Trophoblast cell (in vitro differentiated cells and primary cell): ENCODE measurements at regions not wholly inside any gene's neighbourhood (a gene's known extent, or its start where the extent isn't known, plus 50 kb on each side); places are given as distances from the start of the nearest gene placed in this dataset.

Source experiments
- DNase-seq, 2 donors: peaks; one replicate each; pipeline ENCODE4 v3.0.0-alpha.2; 2016
- H2AFZ ChIP-seq: 2 replicates; pipeline ENCODE4 v1.6.1; 2013; ENCODE audit warnings: low read length, moderate library complexity, mild to moderate bottlenecking; ENCODE audit not compliant: insufficient read depth, poor library complexity
- H2AK5ac ChIP-seq: 2 replicates; pipeline ENCODE4 v1.6.1; 2013; ENCODE audit warnings: mild to moderate bottlenecking, low read length
- H2BK120ac ChIP-seq: 2 replicates; pipeline ENCODE4 v1.6.1; 2013; ENCODE audit warnings: low read length, mild to moderate bottlenecking, moderate library complexity; ENCODE audit not compliant: insufficient read depth, poor library complexity
- H2BK12ac ChIP-seq: 2 replicates; pipeline ENCODE4 v1.6.1; 2013; ENCODE audit warnings: mild to moderate bottlenecking, low read length, moderate library complexity
- H2BK5ac ChIP-seq: 2 replicates; pipeline ENCODE4 v1.6.1; 2013; ENCODE audit warnings: low read length, low read depth, moderate library complexity, mild to moderate bottlenecking; ENCODE audit not compliant: poor library complexity
- H3K14ac ChIP-seq: 2 replicates; pipeline ENCODE4 v1.6.1; 2013; ENCODE audit warnings: mild to moderate bottlenecking, low read length
- H3K18ac ChIP-seq: 2 replicates; pipeline ENCODE4 v1.6.1; 2013; ENCODE audit warnings: mild to moderate bottlenecking, low read length
- H3K23ac ChIP-seq: 2 replicates; pipeline ENCODE4 v1.6.1; 2013; ENCODE audit warnings: low read length
- H3K27ac ChIP-seq: 2 replicates; pipeline ENCODE4 v1.5.1; 2013; ENCODE audit warnings: low read depth, mild to moderate bottlenecking, inconsistent platforms, low read length, moderate library complexity
- H3K27me3 ChIP-seq: 2 replicates; pipeline ENCODE4 v1.6.1; 2013; ENCODE audit warnings: inconsistent platforms, mild to moderate bottlenecking, low read length, moderate library complexity; ENCODE audit not compliant: insufficient read depth
- H3K36me3 ChIP-seq, 2 experiments: 1 replicate in 1 of 2; 2 replicates in 1 of 2; pipeline ENCODE4 v1.6.1; 2013; ENCODE audit warnings: low read length in 2 of 2, mild to moderate bottlenecking in 2 of 2, moderate library complexity in 1 of 2; ENCODE audit not compliant: insufficient read depth in 2 of 2, control insufficient read depth in 1 of 2
- H3K4ac ChIP-seq: 2 replicates; pipeline ENCODE4 v1.6.1; 2013; ENCODE audit warnings: low read depth, mild to moderate bottlenecking, low read length, moderate library complexity
- H3K4me1 ChIP-seq, 2 experiments: 1 replicate in 1 of 2; 2 replicates in 1 of 2; pipeline ENCODE4 v1.6.1; 2013; ENCODE audit warnings: low read length in 2 of 2, mild to moderate bottlenecking in 2 of 2, moderate library complexity in 1 of 2; ENCODE audit not compliant: insufficient read depth in 2 of 2, control insufficient read depth in 1 of 2
- H3K4me2 ChIP-seq: 2 replicates; pipeline ENCODE4 v1.6.1; 2013; ENCODE audit warnings: inconsistent platforms, mild to moderate bottlenecking, low read length, moderate library complexity
- H3K4me3 ChIP-seq: 2 replicates; pipeline ENCODE4 v1.5.1; 2013; ENCODE audit warnings: mild to moderate bottlenecking, low read depth, low read length, inconsistent platforms
- H3K79me1 ChIP-seq: one replicate; pipeline ENCODE4 v1.6.1; 2013; ENCODE audit warnings: low read length
- H3K79me2 ChIP-seq: 2 replicates; pipeline ENCODE4 v1.6.1; 2013; ENCODE audit warnings: low read length, mild to moderate bottlenecking; ENCODE audit not compliant: control insufficient read depth, insufficient read depth, poor library complexity
- H3K9ac ChIP-seq: 2 replicates; pipeline ENCODE4 v1.6.1; 2013; ENCODE audit warnings: mild to moderate bottlenecking, low read length
- H3K9me3 ChIP-seq: 2 replicates; pipeline ENCODE4 v1.6.1; 2013; ENCODE audit warnings: low read depth, mild to moderate bottlenecking, control low read depth, inconsistent platforms, low read length; ENCODE audit not compliant: insufficient read depth
- H4K12ac ChIP-seq: 2 replicates; pipeline ENCODE4 v1.6.1; 2013; ENCODE audit warnings: low read depth, mild to moderate bottlenecking, low read length, moderate library complexity
- H4K8ac ChIP-seq: 2 replicates; pipeline ENCODE4 v1.6.1; 2013; ENCODE audit warnings: low read depth, mild to moderate bottlenecking, low read length, moderate library complexity
- H4K91ac ChIP-seq: one replicate; pipeline ENCODE4 v1.6.1; 2013; ENCODE audit warnings: low read depth, mild to moderate bottlenecking, low read length, moderate library complexity
- WGBS: extraction: QIAGEN DNeasy Blood & Tissue Kit; methylation state at CpG from one replicate; pipeline ENCODE4 v1.1.7; 2013; ENCODE audit warnings: missing lambda C conversion rate; ENCODE audit not compliant: insufficient read length, insufficient coverage; ENCODE audit errors: extremely low coverage; 5-methylcytosine and 5-hydroxymethylcytosine counted together

GRCh38 chr20:5372371-5372770, 55.6 kb upstream of the PROKR2 start:
- H3K4me3 ChIP-seq, result no peak overlapping the region
- no peaks in the 10 kb centered on the region for H3K36me3 ChIP-seq

GRCh38 chr20:5369629-5370028, 52.9 kb upstream of the PROKR2 start:
- Histone ChIP-seq H3K9me3 (peaks cover 2% of the 10 kb centered on the region), H3K18ac (no peak overlapping the region), H3K14ac (no peak overlapping the region), H3K79me2 (no peaks in the 10 kb centered on the region), H4K8ac (no peak overlapping the region), H3K36me3 (peaks cover 0 to 2% of the 10 kb centered on the region in 2 experiments), H3K27me3 (no peaks in the 10 kb centered on the region), H4K91ac (no peak overlapping the region), H2AFZ (no peak overlapping the region), H3K4ac (no peak overlapping the region), H3K23ac (no peak overlapping the region), H3K79me1 (no peaks in the 10 kb centered on the region), H3K27ac (no peak overlapping the region), H3K4me1 (no peaks in the 10 kb centered on the region), H3K4me3 (no peak overlapping the region), H2AK5ac (no peak overlapping the region), H2BK12ac (no peak overlapping the region), H2BK120ac (no peak overlapping the region), H3K9ac (no peak overlapping the region), H4K12ac (no peak overlapping the region), H3K4me2 (no peak overlapping the region), H2BK5ac (no peak overlapping the region)
- no peak for DNase-seq
- no CpG with 5 or more reads among the region's 2 CpGs for WGBS

More at GRCh38 chr20:5372371-5372770, 55.6 kb upstream of the PROKR2 start:
- H2AK5ac ChIP-seq, result no peak overlapping the region
- H3K4me1 ChIP-seq, result no peaks in the 10 kb centered on the region
- H3K9ac ChIP-seq, result no peak overlapping the region
- no peak overlapping the region for H2BK120ac ChIP-seq
- no peaks in the 10 kb centered on the region for H3K27me3 ChIP-seq
- H3K9me3 ChIP-seq, result no peaks in the 10 kb centered on the region
- no peak overlapping the region for H3K14ac ChIP-seq
- no peak overlapping the region for H4K91ac ChIP-seq
- H3K4ac ChIP-seq, result no peak overlapping the region
- H3K27ac ChIP-seq, result no peak overlapping the region
- no peak overlapping the region for H3K4me2 ChIP-seq
- H3K23ac ChIP-seq, result no peak overlapping the region
- no peak overlapping the region for H4K8ac ChIP-seq
- H4K12ac ChIP-seq, result no peak overlapping the region
- no peak overlapping the region for H2BK12ac ChIP-seq
- DNase-seq, result no peak
- no peaks in the 10 kb centered on the region for H3K79me1 ChIP-seq
- no peak overlapping the region for H3K18ac ChIP-seq
- H2BK5ac ChIP-seq, result no peak overlapping the region
- no peak overlapping the region for H2AFZ ChIP-seq
- no CpG with 5 or more reads among the region's 5 CpGs for WGBS
- no peaks in the 10 kb centered on the region for H3K79me2 ChIP-seq
